K562 (cell line): ENCODE measurements at regions not wholly inside any gene's neighbourhood (a gene's known extent, or its start where the extent isn't known, plus 50 kb on each side); places are given as distances from the start of the nearest gene placed in this dataset.

ENCODE experiments used
- ATAC-seq: fragments of 200-7000 bp; cut with Tn5 transposase; 3 replicates; pipeline ENCODE4 v1.9.1; 2020; ENCODE audit warnings: moderate library complexity
- BruUV-seq: library from RNA; stranded (reverse); fragments of 400-500 nt; replicated peaks from 2 replicates; lab custom pipeline; 2021; lab: Mats Ljungman, UMichigan
- CTCF ChIA-PET: fragments of 300-600 bp; formaldehyde crosslinking; extraction: SDS; loops from one replicate; lab custom pipeline; 2021; ENCODE audit warnings: low intra/inter-chr PET ratio; lab: Yijun Ruan, JAX
- POLR2A ChIA-PET: fragments of 300-600, 350-650 bp; sonication (Branson Sonifier 250); formaldehyde crosslinking; extraction: SDS; loops from one replicate; lab custom pipeline; 2021; ENCODE audit warnings: antibody characterized with exemption, inconsistent platforms; lab: Yijun Ruan, JAX
- DNase-seq, 4 experiments: peaks; one replicate each; pipeline versions ENCODE4 v3.0.0 to v3.0.0-alpha.2; 2011 to 2018; ENCODE audit warnings: low spot score in 3 of 4, mixed read lengths in 3 of 4; ENCODE audit errors: extremely low read depth in 1 of 4
- FAIRE-seq: peaks from 2 replicates; lab custom pipeline; 2011; peaks lifted over from hg19 to GRCh38; lab: Jason Lieb, UNC
- H2AFZ ChIP-seq: 2 replicates; pipeline ENCODE4 v1.6.0; 2011; ENCODE audit warnings: low read depth, low read length, control low read depth, inconsistent platforms
- H3K27ac ChIP-seq: fragments of 200-600 bp; 3 replicates; pipeline ENCODE4 v1.8.0; 2011; ENCODE audit warnings: low read depth, mild to moderate bottlenecking, control low read depth, inconsistent platforms, low read length, moderate library complexity, mixed read lengths; ENCODE audit errors: extremely low read depth
- H3K27me3 ChIP-seq, 2 experiments: fragments of 300-600 bp in 1 of 2; 2 replicates in 1 of 2; 3 replicates in 1 of 2; pipeline versions ENCODE4 v1.6.0 to v1.8.0; 2011; ENCODE audit warnings: inconsistent platforms in 2 of 2, low read length in 2 of 2, mild to moderate bottlenecking in 1 of 2, mixed read lengths in 1 of 2, moderate library complexity in 1 of 2; ENCODE audit not compliant: control insufficient read depth in 2 of 2, insufficient read depth in 2 of 2
- H3K36me3 ChIP-seq: fragments of 300-600 bp; 3 replicates; pipeline ENCODE4 v1.8.0; 2011; ENCODE audit warnings: mild to moderate bottlenecking, low read length, inconsistent platforms; ENCODE audit not compliant: control insufficient read depth, insufficient read depth
- H3K4me1 ChIP-seq, 2 experiments: fragments of 200-600 bp in 1 of 2; replicated peaks in 1 of 2; 2 replicates in 1 of 2; 3 replicates in 1 of 2; pipeline versions ENCODE4 v1.5.1 to v1.8.0; 2011; ENCODE audit warnings: inconsistent platforms in 2 of 2, low read length in 2 of 2, mild to moderate bottlenecking in 1 of 2, mixed read lengths in 1 of 2, moderate library complexity in 1 of 2; ENCODE audit not compliant: control insufficient read depth in 2 of 2, insufficient read depth in 2 of 2
- H3K4me2 ChIP-seq: 2 replicates; pipeline ENCODE4 v1.6.1; 2011; ENCODE audit warnings: low read length, control low read depth, inconsistent platforms, mixed read lengths; ENCODE audit not compliant: insufficient read depth
- H3K4me3 ChIP-seq: fragments of 200-600 bp; sonication (generic), shearing (Covaris generic); 2 replicates; pipeline ENCODE4 v1.5.1; 2016; ENCODE audit warnings: control low read depth, inconsistent platforms
- H3K79me2 ChIP-seq: fragments of 200-600 bp; 3 replicates; pipeline ENCODE4 v1.8.0; 2011; ENCODE audit warnings: low read length, inconsistent platforms; ENCODE audit not compliant: control insufficient read depth, insufficient read depth
- H3K9ac ChIP-seq, 2 experiments: 2 replicates each; pipeline versions ENCODE4 v1.6.0 to v1.6.1; 2011; ENCODE audit warnings: low read depth in 2 of 2, low read length in 2 of 2, control low read depth in 1 of 2, inconsistent platforms in 1 of 2, mild to moderate bottlenecking in 1 of 2, mixed read lengths in 1 of 2; ENCODE audit not compliant: insufficient read depth in 1 of 2
- H3K9me1 ChIP-seq: one replicate; pipeline ENCODE4 v1.6.0; 2011; ENCODE audit warnings: inconsistent platforms, mild to moderate bottlenecking, low read length, moderate library complexity; ENCODE audit not compliant: control insufficient read depth, insufficient read depth
- H3K9me3 ChIP-seq: replicated peaks from 2 replicates; pipeline ENCODE4 v1.5.1; 2011; ENCODE audit warnings: low read depth, low read length, inconsistent platforms; ENCODE audit not compliant: control insufficient read depth, insufficient read depth
- H4K20me1 ChIP-seq: replicated peaks from 2 replicates; pipeline ENCODE4 v1.6.1; 2011; ENCODE audit warnings: low read length, inconsistent platforms, mixed read lengths; ENCODE audit not compliant: control insufficient read depth, insufficient read depth
- BACH1 ChIP-seq: fragments of 200-800 bp; sonication (Bioruptor generic); IDR thresholded peaks from 2 replicates; pipeline ENCODE4 v1.6.1; 2016; ENCODE audit warnings: missing genetic modification characterization, missing compliant biosample characterization
- CBX5 ChIP-seq: IDR thresholded peaks from 2 replicates; pipeline ENCODE4 v1.6.1; 2014; ENCODE audit warnings: low read depth, borderline replicate concordance
- FOS ChIP-seq: IDR thresholded peaks from 3 replicates; pipeline ENCODE4 v1.6.1; 2011; ENCODE audit not compliant: insufficient read length; ENCODE audit errors: extremely low read depth
- GABPB2 ChIP-seq: fragments of 250-450 bp; sonication (Bioruptor Pico); conservative IDR thresholded peaks from 2 replicates; pipeline ENCODE4 v1.5.1; 2021; ENCODE audit warnings: mild to moderate bottlenecking
- NR2F6 ChIP-seq: fragments of 450-650 bp; formaldehyde crosslinking; IDR thresholded peaks from 2 replicates; pipeline ENCODE4 v1.4.0; 2020; ENCODE audit warnings: mild to moderate bottlenecking
- SMAD1 ChIP-seq: fragments of 150-350 bp; IDR thresholded peaks from 2 replicates; pipeline ENCODE4 v1.6.1; 2014; ENCODE audit warnings: low read length, low read depth; ENCODE audit not compliant: partially characterized antibody
- ZNF146 ChIP-seq: IDR thresholded peaks from one replicate; pipeline ENCODE4 v1.6.1; 2018; ENCODE audit warnings: missing compliant biosample characterization; ENCODE audit not compliant: unreplicated experiment
- ZNF232 ChIP-seq: sonication (generic); formaldehyde crosslinking; IDR thresholded peaks from 2 replicates; pipeline ENCODE4 v1.8.0; 2022; ENCODE audit warnings: mild to moderate bottlenecking, missing genetic modification reagents
- WGBS: fragments of 100-300 bp; shearing (Covaris generic); methylation state at CpG from one replicate; pipeline ENCODE4 v1.1.6; 2016; ENCODE audit warnings: low coverage, mixed read lengths; ENCODE audit not compliant: insufficient coverage; ENCODE audit errors: missing lambda C conversion rate; 5-methylcytosine and 5-hydroxymethylcytosine counted together
- in situ Hi-C: fragments of 300-500 bp; cut with MboI; formaldehyde crosslinking; loops from 4 replicates; pipeline ENCODE4 v1.15.0; 2018; ENCODE audit warnings: inconsistent platforms, mixed read lengths
- intact Hi-C: fragments of 100-400 bp; cut with micrococcal nuclease; formaldehyde crosslinking; loops from 2 replicates; pipeline ENCODE4 v1.14.2; 2022
- TF ChIP-seq, protein P1 (sequence below): fragments of 250-450 bp; sonication (Bioruptor Pico); IDR thresholded peaks from 2 replicates; pipeline ENCODE4 v1.9.0; 2021; ENCODE audit warnings: mild to moderate bottlenecking, inconsistent platforms
- TF ChIP-seq, protein P2 (sequence below): IDR thresholded peaks from 2 replicates; pipeline ENCODE4 v1.6.1; 2011; ENCODE audit warnings: borderline replicate concordance, low read depth, mild to moderate bottlenecking, moderate library complexity, low read length; ENCODE audit not compliant: insufficient read depth, poor library complexity, severe bottlenecking
- TF ChIP-seq, protein P3 (sequence below): sonication (generic); formaldehyde crosslinking; IDR thresholded peaks from 2 replicates; pipeline ENCODE4 v1.8.0; 2023; ENCODE audit warnings: mild to moderate bottlenecking, missing genetic modification reagents
- TF ChIP-seq, protein P4 (sequence below), 2 experiments: fragments of 450-650 bp in 1 of 2; sonication (generic) in 1 of 2; formaldehyde crosslinking; conservative IDR thresholded peaks; 2 replicates each; pipeline versions ENCODE4 v1.4.0 to v1.8.1; 2020 to 2022; ENCODE audit warnings: mild to moderate bottlenecking in 1 of 2, missing genetic modification reagents in 1 of 2

DNA sequence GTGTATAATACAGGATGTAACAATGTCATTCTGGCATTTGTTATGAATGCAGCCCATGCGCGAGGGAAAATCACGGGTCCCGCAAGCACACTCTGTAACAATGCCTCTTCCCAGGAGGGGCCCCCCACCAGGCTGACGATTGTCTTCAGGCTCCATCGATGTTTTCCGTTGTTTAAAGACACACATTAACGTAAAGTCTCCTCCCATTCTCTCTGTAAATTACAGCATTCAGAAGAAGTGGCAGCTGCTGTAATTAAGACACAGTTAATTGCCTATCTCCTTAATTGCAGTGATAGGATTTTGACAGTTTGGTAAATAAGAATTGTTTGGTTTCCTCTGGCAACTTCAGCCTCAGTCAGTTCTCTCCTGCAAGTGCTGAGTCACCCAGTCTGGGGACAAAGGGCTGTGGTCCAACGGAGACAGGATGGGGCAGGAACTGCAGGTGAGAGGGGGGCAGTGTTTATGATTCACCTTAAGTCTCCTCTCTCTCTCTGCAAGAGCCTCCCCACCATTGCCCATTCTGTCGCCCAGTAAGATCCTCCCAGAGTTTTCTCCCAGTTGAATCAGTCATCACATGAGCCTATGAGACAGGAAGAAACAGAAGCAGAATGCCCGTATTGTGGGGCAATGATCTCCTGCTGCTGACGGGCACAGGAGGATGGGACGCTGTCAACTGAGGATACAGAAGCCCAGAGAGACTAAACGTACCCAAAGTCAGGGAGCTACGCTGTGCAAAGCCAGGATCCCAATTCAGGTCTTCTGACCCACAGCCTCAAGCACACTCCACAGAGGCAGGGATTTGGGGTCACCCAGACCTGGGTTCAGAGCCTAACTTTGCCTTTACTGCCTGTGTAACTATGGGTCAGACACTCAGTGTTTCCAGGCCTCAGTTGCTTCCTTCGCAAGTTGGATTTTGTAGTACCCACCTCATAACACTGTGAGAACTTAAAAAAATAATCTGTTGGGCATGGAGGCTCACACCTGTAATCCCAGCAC, 110.0 kb downstream of the ADSS2 start (continued):
- TF ChIP-seq, protein P1, sequence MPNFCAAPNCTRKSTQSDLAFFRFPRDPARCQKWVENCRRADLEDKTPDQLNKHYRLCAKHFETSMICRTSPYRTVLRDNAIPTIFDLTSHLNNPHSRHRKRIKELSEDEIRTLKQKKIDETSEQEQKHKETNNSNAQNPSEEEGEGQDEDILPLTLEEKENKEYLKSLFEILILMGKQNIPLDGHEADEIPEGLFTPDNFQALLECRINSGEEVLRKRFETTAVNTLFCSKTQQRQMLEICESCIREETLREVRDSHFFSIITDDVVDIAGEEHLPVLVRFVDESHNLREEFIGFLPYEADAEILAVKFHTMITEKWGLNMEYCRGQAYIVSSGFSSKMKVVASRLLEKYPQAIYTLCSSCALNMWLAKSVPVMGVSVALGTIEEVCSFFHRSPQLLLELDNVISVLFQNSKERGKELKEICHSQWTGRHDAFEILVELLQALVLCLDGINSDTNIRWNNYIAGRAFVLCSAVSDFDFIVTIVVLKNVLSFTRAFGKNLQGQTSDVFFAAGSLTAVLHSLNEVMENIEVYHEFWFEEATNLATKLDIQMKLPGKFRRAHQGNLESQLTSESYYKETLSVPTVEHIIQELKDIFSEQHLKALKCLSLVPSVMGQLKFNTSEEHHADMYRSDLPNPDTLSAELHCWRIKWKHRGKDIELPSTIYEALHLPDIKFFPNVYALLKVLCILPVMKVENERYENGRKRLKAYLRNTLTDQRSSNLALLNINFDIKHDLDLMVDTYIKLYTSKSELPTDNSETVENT (CRISPR knock-in tag): no peak
- TF ChIP-seq, protein P2, sequence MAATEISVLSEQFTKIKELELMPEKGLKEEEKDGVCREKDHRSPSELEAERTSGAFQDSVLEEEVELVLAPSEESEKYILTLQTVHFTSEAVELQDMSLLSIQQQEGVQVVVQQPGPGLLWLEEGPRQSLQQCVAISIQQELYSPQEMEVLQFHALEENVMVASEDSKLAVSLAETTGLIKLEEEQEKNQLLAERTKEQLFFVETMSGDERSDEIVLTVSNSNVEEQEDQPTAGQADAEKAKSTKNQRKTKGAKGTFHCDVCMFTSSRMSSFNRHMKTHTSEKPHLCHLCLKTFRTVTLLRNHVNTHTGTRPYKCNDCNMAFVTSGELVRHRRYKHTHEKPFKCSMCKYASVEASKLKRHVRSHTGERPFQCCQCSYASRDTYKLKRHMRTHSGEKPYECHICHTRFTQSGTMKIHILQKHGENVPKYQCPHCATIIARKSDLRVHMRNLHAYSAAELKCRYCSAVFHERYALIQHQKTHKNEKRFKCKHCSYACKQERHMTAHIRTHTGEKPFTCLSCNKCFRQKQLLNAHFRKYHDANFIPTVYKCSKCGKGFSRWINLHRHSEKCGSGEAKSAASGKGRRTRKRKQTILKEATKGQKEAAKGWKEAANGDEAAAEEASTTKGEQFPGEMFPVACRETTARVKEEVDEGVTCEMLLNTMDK: no peak
- TF ChIP-seq ZNF232 (CRISPR knock-in tag) (no peak), CBX5 (no peak)

DNA sequence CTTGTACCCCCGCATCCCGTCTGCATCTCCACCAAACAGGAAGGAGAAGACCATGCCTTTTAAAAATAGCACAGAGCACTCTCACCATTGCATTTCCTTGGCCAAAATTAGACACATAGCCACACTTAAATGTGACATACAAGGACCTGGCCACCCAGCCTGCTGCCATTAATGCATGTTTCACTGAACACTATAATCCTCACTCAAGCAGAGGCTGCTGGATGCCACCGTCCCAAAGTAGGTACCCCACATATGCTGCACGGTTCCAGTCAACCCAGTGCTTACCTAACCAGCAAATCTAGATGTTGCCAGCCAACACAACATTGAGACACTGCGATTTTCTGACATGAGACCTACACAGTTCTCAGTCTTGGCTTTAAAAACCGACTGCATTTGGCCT, 107.7 kb downstream of the ADSS2 start:
- H4K20me1 ChIP-seq: no peaks in the 10 kb centered on the region
- H3K4me3 ChIP-seq: no peak overlapping the region
- ATAC-seq: no peak
- CTCF ChIA-PET: no interaction called here
- no TSS peak for BruUV-seq
- no peak overlapping the region for H2AFZ ChIP-seq
- in situ Hi-C loops: no loop called here
- no peak for FAIRE-seq
- peaks cover 25 to 37% of the 10 kb centered on the region in 2 experiments for H3K4me1 ChIP-seq
- no peaks in the 10 kb centered on the region for H3K27me3 ChIP-seq
- no peaks in the 10 kb centered on the region; the same call in 1 of the 2 replicates for H3K9me3 ChIP-seq
- no peak overlapping the region for H3K4me2 ChIP-seq
- H3K36me3 ChIP-seq: no peaks in the 10 kb centered on the region
- no peaks in the 10 kb centered on the region for H3K9me1 ChIP-seq
- H3K79me2 ChIP-seq: no peaks in the 10 kb centered on the region
- H3K9ac ChIP-seq: no peak overlapping the region
- H3K27ac ChIP-seq: no peak overlapping the region
- DNase-seq: no peak
- WGBS: 47% methylated on average over 6 of the region's 6 CpGs
- intact Hi-C loops: no loop called here
- POLR2A ChIA-PET: no interaction called here
- TF ChIP-seq, protein P3, sequence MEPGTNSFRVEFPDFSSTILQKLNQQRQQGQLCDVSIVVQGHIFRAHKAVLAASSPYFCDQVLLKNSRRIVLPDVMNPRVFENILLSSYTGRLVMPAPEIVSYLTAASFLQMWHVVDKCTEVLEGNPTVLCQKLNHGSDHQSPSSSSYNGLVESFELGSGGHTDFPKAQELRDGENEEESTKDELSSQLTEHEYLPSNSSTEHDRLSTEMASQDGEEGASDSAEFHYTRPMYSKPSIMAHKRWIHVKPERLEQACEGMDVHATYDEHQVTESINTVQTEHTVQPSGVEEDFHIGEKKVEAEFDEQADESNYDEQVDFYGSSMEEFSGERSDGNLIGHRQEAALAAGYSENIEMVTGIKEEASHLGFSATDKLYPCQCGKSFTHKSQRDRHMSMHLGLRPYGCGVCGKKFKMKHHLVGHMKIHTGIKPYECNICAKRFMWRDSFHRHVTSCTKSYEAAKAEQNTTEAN (CRISPR knock-in tag): no peak
- TF ChIP-seq NR2F6 (CRISPR knock-in tag) (no peak), GABPB2 (CRISPR knock-in tag) (no peak), ZNF146 (CRISPR knock-in tag) (no peak), FOS (no peak), BACH1 (tag) (no peak), SMAD1 (no peak)
- TF ChIP-seq, protein P4, sequence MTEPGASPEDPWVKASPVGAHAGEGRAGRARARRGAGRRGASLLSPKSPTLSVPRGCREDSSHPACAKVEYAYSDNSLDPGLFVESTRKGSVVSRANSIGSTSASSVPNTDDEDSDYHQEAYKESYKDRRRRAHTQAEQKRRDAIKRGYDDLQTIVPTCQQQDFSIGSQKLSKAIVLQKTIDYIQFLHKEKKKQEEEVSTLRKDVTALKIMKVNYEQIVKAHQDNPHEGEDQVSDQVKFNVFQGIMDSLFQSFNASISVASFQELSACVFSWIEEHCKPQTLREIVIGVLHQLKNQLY (CRISPR knock-in tag; conservative IDR thresholded peaks at IDR 0.05): no peak
